ENCODE measurements at regions not wholly inside any gene's neighbourhood (a gene's known extent, or its start where the extent isn't known, plus 50 kb on each side); places are given as distances from the start of the nearest gene placed in this dataset.

DNA sequence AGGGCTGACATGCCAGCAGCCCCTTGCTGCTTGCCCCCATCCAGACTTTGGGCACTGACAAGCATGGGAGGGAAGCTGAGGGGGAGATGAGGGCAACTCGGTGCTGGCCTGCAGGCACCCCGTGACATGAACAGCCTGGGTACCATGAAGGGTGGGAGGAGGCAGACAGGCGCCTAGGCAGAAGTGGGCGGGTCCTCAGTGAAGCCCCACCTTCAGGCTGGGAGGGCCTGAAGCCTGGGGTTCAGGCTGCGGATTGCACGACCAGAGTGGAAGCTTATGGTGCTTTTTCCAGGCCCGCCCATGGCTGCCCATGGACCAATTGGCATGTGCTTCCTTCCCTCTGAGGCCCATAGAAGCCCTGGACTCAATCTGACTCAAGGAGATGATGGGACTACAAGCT, 354.1 kb downstream of the GRIA2 start:
- Histone ChIP-seq H3K27ac (no peak overlapping the region), H3K36me3 (no peaks in the 10 kb centered on the region), H3K4me3 (no peak overlapping the region), H3K4me1 (no peaks in the 10 kb centered on the region), H3K27me3 (no peaks in the 10 kb centered on the region), H3K9me3 (no peaks in the 10 kb centered on the region)
- TF ChIP-seq, protein P1, sequence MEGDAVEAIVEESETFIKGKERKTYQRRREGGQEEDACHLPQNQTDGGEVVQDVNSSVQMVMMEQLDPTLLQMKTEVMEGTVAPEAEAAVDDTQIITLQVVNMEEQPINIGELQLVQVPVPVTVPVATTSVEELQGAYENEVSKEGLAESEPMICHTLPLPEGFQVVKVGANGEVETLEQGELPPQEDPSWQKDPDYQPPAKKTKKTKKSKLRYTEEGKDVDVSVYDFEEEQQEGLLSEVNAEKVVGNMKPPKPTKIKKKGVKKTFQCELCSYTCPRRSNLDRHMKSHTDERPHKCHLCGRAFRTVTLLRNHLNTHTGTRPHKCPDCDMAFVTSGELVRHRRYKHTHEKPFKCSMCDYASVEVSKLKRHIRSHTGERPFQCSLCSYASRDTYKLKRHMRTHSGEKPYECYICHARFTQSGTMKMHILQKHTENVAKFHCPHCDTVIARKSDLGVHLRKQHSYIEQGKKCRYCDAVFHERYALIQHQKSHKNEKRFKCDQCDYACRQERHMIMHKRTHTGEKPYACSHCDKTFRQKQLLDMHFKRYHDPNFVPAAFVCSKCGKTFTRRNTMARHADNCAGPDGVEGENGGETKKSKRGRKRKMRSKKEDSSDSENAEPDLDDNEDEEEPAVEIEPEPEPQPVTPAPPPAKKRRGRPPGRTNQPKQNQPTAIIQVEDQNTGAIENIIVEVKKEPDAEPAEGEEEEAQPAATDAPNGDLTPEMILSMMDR (IDR thresholded peaks at IDR 0.05) = no peak
- TF ChIP-seq POLR2A (IDR thresholded peaks at IDR 0.05) = no peak
- DNase-seq (peak in 1 of 5 donors; percentile 17), ATAC-seq (no peak)
- intact Hi-C loops (cut with DNase I) = no loop called here
- 89 to 100% (median 92%) methylated on average over 2 to 7 of the region's 7 CpGs for WGBS, 4 donors

DNA sequence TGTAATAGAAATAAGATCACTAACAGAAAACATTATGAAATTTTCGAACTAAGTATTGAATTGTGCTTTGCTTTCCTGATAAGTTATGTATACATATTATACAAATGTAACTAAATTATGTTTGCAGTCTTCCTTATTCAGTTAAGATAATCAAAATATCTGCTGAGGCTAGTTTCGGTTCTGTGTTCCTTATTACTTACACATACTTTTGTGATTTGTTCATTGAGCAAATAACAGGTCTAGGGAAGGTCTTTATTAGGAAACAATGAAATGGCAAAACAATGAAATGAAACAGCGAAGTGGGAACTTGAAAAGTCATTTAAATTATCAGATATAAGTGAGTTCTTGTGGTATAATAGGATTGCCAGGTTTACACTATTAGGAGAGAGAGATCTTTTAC, 352.4 kb downstream of the GRIA2 start:
- WGBS, 4 donors = 64 to 78% (median 68%) methylated on average over 3 of the region's 3 CpGs
- ATAC-seq (no peak), DNase-seq (no peak)
- no peak for TF ChIP-seq POLR2A (IDR thresholded peaks at IDR 0.05)
- TF ChIP-seq, protein P1 (IDR thresholded peaks at IDR 0.05) = no peak
- no peaks in the 10 kb centered on the region for H3K9me3 ChIP-seq
- H3K27me3 ChIP-seq = peaks cover 0 to 2% (median 0%) of the 10 kb centered on the region in 9 donors
- intact Hi-C loops (cut with DNase I) = no loop called here
- H3K27ac ChIP-seq = no peak overlapping the region
- H3K36me3 ChIP-seq = no peaks in the 10 kb centered on the region
- no peak overlapping the region for H3K4me3 ChIP-seq
- no peaks in the 10 kb centered on the region for H3K4me1 ChIP-seq

GRCh38 chr4:157572284-157572683, 351.8 kb downstream of the GRIA2 start:
- H3K27me3 ChIP-seq = peaks cover 0 to 2% (median 0%) of the 10 kb centered on the region in 9 donors
- H3K4me1 ChIP-seq = no peaks in the 10 kb centered on the region
- DNase-seq (no peak), ATAC-seq (no peak)
- 54 to 70% (median 63%) methylated on average over 2 of the region's 2 CpGs for WGBS, 4 donors
- no peak overlapping the region for H3K27ac ChIP-seq
- H3K4me3 ChIP-seq = no peak overlapping the region
- intact Hi-C loops (cut with DNase I) = no loop called here
- no peaks in the 10 kb centered on the region for H3K9me3 ChIP-seq
- H3K36me3 ChIP-seq = no peaks in the 10 kb centered on the region
- no peak for TF ChIP-seq POLR2A (IDR thresholded peaks at IDR 0.05)
- TF ChIP-seq, protein P1 (IDR thresholded peaks at IDR 0.05) = no peak

DNA sequence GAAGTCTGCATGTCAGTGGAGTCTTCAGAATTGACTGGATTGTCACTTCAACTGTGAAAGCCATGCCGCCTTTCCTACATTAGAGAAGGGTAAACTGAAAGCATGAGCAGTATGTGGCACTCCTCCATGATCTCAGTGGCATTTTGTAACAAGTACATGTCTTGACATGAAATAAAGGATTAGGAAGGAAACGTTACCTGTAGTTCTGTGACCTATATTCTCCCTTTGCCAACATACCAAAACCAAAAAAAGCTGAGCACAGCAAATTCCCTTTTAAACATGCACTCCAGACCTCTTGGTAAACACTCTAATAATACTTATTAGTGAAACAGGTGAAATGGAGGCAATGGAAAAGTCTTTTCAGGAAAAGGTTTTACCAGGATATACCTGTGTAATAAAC, 344.2 kb downstream of the GRIA2 start:
- H3K27ac ChIP-seq = no peak overlapping the region
- H3K4me3 ChIP-seq = no peak overlapping the region
- 72 to 82% (median 80%) methylated on average over 2 of the region's 2 CpGs for WGBS, 4 donors
- H3K9me3 ChIP-seq = no peaks in the 10 kb centered on the region
- DNase-seq (no peak), ATAC-seq (no peak)
- TF ChIP-seq POLR2A (IDR thresholded peaks at IDR 0.05) = no peak
- TF ChIP-seq, protein P1 (IDR thresholded peaks at IDR 0.05) = no peak
- H3K4me1 ChIP-seq = no peaks in the 10 kb centered on the region
- intact Hi-C loops (cut with DNase I) = no loop called here
- H3K27me3 ChIP-seq = peaks cover 0 to 2% (median 0%) of the 10 kb centered on the region in 9 donors
- H3K36me3 ChIP-seq = no peaks in the 10 kb centered on the region
